ENCODE measurements at regions not wholly inside any gene's neighbourhood (a gene's known extent, or its start where the extent isn't known, plus 50 kb on each side); places are given as distances from the start of the nearest gene placed in this dataset.
A peak's percentile ranks its signal among the peaks of the same experiment; 100 is the strongest.
"Not testable (repeated sequence)": the region's sequence is repeated elsewhere in the genome, so short reads cannot be mapped to it uniquely, and the experiment has no call there.

DNA sequence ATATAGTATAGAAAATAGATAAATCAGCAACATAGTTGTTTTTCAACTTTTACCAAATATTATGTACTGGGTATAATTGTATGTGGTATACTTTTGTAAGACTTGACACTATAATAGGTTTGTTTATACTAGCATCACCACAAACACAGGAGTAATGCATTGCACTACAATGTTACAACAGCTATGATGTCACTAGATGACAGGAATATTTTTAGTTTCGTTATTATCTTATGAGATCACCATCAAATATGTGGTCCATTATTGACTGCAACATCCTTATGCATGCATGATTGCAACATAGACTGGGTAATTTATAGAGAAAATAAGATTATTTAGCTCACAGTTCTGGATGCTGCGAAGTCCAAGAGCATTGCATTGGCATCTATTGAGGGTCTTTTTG, 678.4 kb upstream of the ZNF804A start:
- no peak for DNase-seq (ENCODE audit: low spot score)

DNA sequence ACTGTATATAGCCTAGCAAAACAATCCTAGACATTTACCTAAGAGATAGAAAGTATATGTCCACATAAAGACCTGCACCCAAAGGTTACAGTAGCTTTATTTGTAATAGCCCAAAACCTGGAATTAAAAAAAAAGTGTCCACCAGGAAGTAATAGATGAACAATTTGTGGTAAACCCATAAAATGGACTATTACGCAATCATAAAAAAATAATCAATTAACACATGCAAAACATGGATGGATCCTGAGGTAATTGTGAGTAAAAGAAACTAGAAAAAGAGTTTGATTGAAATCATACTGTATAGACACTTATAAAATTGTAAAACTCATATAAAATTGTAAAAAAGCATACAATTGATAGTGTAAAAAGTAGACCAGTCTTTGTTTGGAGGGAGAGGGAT, 673.0 kb upstream of the ZNF804A start:
- DNase-seq (ENCODE audit: low spot score) = no peak

DNA sequence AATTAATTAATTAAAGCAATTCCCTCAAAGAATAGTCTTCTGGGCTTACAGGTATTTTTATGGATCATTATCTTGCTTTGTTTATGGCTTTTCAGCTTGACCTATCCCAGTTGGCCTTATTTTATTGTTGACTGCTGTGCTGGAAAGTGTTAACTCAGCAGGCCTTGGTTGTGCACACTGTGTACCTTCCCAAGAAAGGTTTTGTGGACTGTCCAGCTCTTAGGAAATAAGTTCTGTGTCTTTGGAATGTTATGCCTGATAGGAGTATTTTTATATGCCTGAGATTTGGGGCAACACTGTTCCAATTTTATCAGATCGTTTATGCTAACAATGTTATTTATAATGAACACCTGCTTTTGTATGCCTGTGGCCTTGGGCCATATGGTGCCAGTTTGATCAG, 671.9 kb upstream of the ZNF804A start:
- no peak for DNase-seq (ENCODE audit: low spot score)

DNA sequence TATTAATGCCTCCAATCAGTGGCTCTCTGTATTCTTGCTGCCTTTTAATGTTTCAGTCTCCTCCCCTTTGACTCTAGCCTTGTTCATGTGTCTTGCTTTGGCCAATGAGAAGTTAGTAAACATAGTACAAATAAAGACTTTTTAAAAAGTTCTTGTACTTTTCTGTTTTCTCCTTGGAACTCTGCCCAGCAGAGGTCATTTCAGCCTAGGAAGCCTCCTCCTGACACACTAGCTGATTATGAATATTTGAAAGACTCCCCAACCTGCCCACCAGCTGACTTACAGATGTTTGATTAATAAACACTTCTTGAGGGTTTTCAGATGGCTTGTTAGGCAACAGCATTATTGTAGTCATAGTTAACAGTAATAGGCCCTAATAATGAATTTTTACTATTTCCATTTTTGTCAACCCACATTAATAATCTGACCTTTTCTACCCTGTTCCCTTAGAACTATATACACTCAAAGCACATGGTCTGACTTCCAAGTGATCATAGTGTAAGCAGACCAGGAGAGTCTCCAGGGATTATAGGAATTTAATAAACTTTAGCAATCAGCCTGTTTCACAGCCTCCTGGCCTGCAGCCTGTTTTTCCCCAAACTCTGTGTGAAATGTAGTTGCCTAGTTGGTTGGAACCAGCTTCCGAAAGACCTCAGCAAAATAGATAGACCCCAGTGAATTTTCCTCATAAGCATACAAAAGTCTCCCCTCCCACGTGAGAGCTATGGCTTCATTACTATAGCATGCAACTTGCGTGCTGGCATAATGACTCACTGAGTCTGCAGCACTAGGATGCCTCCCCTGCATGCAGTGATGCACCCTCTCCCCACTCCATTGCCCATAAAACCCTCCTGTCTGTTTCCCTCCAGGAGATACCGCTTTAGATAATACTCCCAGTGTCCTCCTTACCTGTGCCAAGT, 670.7 kb upstream of the ZNF804A start:
- no peak for DNase-seq (ENCODE audit: low spot score)

DNA sequence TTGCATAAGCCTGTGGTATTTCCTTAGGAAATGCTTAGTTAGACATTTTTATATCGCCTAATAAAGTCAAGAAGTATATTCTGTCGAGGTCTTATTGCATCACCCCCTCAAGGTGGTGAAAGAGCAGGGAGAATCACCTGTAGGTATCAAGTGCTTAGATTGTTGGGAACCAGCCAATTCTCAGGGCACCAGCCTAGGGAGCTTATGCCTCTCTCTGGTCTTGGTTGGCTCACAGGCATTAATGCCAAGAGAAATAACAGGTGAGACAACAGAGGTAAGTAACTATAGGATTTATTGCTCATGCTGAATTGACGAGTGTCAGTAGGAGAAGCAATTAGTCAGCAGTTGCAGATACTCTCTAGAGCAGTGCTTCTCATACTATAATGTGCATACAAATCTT, 663.3 kb upstream of the ZNF804A start:
- DNase-seq (ENCODE audit: low spot score) = no peak

DNA sequence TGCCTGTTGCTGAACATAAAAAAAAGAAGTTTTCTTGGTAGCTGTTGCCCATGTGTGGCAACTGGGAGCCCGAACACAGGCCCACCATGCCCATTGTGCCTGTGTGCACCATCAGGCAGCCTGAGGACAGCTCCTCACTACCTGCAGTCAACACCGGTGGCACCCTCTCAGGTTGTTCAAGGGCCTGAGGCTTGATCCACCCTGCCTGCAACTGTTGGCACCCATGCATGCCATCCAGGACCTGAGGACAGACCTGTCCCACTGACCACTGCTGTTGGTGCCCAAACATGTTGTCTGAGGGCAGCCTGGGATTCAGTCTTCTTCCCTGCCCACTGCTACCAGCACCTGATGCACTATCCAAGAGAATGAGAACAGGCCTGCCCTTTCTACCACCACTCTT, 661.1 kb upstream of the ZNF804A start:
- no peak for DNase-seq (ENCODE audit: low spot score)

DNA sequence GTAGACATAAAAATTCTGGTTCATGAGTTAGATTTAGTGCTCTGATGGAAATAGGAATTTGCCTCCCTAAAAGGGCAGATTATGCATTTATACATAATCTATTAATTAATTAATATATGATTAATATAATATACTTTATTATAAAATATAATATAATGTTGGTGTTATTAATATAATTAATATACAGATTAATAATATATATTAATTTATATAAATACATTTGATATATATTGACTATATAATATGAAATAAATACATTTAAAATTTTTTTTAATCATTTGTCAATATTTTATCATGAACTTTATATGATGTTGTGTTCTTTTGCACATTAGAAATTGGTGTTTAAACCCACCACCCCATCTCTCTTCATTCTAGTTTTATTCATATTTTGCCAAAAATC, 652.1 kb upstream of the ZNF804A start:
- DNase-seq (ENCODE audit: low spot score) = no peak

DNA sequence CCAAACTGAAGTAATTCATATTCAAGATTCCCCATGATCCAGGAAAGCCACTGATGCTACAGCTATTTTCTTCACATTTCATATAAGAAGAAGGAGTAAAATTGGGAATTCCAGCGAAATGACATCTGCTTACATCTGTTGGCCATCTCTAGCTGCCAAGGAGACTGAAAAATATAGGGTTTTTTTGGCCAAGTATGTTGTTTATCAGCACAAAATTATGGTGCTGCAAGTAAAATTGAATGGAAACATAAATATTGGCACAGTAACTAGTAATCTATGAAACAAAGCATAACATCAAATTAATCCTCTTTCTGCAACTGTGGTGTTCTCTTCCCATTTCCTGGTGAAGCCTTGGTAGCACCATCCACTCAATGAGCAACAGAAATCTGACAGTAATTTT, 649.5 kb upstream of the ZNF804A start:
- no peak for DNase-seq (ENCODE audit: low spot score)

DNA sequence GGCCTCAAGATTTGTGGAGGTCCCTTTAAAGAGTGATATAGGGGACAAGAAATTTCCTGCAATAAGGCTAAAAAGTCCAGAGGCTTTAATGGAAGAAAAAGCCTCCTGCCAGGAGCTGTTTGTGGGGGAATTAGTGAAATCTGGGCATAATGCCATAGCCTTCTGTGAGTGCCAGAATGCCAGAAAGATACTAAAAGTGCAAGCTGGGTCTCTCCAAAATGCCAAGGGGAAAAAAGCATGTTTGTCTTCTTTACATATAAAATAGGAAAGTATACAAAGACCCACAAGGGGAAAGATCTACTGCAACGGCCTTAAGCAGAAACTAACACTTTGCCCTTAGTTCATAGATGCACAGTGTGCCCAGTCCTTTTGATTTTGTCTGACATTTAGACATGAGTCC, 647.7 kb upstream of the ZNF804A start:
- peak; percentile 50 for DNase-seq (ENCODE audit: low spot score)

DNA sequence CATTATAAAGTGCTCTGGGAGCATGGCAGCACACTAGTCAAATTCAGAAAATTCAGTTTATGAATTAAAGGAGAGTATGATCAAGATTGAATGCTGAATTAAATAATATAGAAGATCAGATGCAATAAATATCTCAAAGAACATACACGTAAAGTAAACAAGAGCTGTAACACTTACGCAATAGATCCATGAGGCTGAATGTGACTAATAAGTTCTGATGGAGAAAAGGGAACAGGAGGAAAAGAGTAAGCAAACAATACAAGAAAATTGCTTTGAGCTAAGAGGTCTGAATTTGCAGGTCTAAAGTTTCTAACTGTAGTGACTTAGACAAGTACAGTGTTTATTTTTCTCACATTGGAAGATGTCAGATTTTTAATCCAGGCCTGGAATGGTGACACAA, 646.7 kb upstream of the ZNF804A start:
- DNase-seq (ENCODE audit: low spot score) = no peak

DNA sequence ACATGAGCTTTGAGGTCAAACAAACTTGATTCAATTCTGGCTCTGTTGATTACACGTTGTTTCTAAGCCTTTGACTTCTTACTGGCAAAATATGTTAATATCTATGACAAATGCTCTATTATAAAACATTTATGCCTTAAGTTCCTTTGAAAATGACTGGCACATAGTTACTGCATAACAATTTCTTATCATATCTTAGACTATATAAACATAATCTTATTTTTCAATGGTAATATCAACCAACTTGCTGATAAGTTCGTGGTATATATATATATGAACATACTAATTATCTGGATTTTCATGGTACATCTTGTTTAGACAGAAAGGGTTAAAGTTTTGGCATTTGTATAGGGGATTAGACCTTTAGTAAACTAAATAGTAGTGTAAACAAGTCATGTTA, 645.6 kb upstream of the ZNF804A start:
- no peak for DNase-seq (ENCODE audit: low spot score)

DNA sequence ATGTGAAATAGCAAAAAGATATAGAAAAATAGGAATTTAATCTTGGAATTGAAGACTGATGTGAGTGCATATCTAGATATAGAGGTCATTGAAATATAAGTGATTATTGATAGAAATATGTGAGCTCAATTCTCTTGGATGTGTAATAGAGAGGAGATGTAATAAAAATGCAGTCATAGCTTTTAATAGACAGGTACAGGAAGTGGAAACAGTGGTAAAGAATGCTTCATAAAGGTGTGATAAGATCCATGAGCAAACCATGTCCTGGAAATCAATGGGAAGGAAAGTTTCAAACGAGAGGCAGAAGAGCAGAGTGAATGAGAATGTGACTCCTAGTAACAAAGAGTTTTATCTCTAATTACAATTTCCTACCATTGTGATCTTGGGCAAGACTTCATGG, 634.7 kb upstream of the ZNF804A start:
- DNase-seq (ENCODE audit: low spot score) = no peak

DNA sequence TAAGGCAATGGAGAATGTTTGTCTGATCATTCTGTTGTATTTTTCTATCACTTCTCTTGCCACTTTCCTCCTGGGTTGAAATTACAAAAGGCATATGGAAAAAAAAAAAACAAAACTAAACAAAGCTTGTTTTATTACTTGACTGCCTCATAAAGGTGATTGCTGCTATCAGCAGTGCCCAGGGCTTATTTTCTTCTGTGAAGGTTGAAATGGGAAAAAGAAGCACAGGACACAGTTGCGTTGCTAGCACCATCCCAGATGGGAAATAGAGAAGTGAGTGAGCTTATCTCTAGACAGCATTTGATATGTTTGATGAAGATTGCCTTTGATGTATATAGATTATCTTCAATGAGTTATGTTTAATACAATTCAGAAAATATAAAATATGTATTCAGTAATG, 633.8 kb upstream of the ZNF804A start:
- no peak for DNase-seq (ENCODE audit: low spot score)

DNA sequence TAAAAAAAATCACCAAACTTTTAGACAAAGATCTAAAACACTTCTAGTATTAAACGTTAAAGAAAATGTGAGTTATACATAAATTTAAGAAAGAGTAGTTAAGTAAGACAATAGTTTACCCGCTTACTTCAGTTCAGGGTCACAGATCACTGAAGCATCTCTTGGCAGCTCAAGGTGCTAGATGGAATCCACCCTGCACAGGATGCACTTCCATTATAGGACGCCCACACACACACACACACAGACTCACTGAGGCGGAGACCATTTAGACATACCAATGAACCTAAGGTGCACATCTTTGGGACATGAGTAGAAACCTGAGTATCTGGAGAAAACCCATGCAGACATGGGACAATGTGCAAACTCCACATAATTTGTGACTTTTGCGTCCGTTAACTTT, 630.6 kb upstream of the ZNF804A start:
- no peak for DNase-seq (ENCODE audit: low spot score)

DNA sequence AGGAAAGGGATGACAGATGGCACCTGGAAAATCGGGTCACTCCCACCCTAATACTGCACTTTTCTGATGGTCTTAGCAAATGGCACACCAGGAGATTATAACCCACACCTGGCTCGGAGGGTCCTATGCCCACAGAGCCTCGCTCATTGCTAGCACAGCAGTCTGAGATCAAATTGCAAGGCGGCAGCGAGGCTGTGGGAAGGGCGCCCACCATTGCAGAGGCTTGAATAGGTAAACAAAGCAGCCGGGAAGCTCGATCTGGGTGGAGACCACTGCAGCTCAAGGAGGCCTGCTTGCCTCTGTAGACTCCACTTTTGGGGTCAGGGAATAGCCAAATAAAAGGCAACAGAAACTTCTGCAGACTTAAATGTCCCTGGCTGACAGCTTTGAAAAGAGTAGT, 622.7 kb upstream of the ZNF804A start:
- not testable (repeated sequence) for DNase-seq (ENCODE audit: low spot score)

DNA sequence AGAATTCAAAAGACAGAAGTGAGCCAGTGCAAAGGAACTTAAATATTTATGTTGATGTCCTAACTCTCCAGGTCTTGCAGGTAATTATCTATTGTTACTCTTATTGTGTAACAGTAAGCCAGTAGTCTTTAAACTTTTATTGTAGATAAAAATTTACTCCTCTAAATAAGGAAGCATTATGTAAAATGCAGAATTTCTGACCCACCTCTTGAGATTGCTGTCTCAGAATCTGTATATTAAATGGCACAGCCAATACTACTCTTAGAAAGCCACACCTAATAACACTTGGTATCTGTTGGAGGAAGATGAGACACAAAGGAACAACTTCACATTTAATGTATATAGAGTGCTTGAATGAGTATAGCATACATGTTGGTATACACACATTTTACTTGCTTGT, 613.5 kb upstream of the ZNF804A start:
- no peak for DNase-seq (ENCODE audit: low spot score)

DNA sequence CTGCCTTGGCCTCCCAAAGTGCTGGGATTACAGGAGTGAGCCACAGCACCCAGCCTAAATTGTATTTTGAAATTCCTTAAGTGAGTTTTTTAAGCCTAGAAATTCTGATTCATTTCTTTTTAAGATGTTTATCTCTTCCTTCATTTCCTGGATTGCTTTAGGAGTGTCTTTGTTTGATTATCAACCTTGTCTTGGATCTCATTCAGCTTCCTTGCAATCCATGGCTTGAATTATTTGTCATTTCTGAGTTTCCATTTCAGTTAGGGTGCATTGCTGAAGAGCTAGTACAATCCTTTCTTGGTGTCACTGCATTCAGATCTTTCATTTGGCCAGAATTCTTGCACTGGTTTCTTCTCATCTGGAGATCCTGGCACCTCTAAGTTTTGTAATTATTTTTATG, 606.4 kb upstream of the ZNF804A start:
- DNase-seq (ENCODE audit: low spot score) = no peak

DNA sequence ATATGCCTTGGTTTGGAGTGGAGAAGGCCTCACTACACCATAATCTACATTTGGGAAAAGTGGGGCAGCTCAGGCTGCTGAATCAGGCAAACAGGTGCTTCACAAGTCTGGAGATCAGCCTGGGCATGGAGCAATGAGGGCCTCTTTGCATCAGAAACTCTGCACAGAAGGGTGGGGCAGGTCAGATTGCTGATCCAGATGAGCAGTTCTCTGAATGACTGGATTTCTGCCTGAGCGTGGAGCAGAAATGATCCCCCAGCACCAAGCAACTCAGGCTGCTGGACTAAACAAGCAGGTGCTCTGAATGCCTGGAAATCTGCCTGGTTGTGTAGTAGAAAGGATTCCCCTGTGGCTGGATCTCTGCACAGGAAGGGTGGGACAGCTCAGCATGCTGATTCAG, 605.3 kb upstream of the ZNF804A start:
- no peak for DNase-seq (ENCODE audit: low spot score)

DNA sequence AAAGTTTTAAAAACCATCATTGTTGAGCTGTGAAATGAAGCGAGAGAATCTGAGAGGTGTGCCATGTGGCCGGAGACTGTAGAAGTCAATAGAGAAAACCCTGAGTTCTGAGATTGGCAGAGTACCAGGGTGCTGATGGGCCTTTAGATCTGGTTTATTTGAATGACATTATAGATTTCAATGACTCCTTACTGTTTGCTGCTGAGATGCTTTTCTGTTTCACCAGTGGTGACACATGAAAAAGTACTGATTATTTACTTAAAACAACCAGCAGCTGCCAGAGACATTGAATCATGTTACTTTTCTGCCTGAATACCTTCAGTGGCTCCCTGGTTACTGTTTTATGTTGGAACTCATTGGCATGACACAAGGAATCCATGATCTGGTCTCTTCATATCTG, 602.7 kb upstream of the ZNF804A start:
- DNase-seq (ENCODE audit: low spot score) = peak; percentile 49

DNA sequence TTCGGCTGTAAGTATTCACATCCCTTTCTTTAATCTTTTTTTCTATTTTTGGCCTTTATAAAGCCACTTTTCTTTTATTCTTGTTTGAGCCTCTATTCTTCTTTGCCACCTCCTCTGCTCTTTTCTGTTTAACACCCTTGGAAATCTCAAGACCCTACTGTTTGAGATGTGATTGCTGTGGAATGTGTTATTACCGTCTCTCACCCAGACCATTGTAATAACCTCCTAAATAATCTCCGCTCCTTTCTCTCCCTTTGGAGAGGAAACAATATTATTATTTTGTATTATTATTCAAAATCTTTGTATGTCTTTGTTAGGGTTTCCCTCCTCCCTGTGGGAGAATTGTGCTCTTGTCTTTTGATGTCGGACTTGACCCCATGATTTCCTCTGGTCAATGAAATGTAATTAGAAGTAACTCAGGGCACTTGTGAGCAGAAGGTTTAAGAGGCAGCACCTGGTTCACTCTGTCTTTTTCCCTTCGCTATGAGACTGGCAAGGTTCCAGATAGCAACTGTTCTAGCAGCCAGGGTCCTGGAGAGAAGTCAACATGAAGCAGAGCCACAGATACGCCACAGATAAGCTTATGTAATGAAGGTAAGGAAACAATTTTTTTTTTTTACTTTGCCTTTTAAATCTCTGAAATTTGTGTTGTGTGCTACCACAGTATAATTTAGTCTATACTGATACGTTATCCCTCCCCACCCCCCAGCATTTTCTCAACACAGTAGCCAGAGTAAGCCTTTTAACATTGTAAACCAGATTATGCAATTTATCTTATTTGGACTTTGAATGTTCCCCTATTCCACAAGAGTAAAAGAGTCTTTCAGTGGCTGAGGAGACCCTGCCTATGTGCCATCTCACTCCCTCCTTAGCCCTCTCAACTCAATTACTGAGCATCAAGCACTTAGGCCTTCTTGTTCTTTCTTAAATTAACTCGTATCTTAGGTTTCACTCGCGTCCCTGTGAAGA, 601.2 kb upstream of the ZNF804A start:
- peak; percentile 97 for DNase-seq (ENCODE audit: low spot score)

DNA sequence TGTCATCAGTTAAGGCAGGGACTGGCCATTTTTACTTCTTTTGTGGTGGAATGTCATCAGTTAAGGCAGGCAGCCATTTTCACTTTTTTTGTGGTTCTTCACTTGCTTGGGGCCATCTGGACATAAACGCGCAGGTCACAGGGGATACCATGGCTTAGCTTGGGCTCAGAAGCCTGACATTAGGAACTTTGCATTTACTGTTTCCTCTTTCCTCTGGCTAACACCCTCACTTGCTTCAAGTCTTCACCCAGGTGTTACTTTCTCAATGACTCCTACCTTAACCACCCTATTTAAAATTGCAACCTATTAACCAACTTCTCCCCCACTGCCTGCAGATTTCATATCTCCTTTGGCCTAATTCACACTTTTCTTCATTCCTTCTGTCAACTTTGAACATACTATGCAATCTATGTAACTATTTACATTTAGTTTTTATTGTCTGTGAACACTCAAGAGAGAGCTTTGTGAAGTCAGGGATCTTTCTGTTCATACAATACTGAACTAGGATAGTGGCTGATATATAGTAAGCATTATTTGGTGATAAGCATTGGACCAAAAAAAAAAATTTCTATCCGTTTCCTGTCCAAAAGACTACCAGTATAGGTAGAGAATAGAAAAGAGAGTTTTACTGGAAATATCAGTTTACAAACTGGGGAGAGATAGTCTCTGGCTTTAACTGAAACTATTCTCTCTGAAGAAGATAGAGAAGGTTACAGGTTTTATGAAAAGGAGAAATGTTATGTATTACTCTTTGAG, 600.1 kb upstream of the ZNF804A start:
- peak; percentile 6 for DNase-seq (ENCODE audit: low spot score)

DNA sequence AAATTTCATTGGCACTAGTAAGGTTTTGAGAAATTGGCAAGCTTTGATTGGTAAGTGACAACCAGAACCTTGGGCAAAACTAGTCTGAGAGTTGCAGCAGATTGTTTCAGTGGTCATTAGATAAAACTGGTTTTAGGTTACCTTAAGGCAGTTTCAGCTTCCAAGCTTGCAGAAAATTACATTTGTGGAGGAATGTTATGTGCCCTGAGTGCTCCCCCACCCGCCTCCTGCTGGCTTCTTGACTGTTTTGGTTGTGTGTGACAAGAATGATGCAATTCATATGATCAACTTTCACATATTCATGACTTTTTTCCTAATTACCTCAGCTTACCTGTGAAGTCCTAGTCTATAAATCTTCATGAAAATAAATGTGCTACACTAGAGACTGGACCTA, 599.5 kb upstream of the ZNF804A start:
- DNase-seq (ENCODE audit: low spot score) = no peak
